ENCODE measurements at regions not wholly inside any gene's neighbourhood (a gene's known extent, or its start where the extent isn't known, plus 50 kb on each side); places are given as distances from the start of the nearest gene placed in this dataset.

- TF ChIP-seq CTCF (IDR thresholded peaks at IDR 0.05) (no peak), POLR2A (IDR thresholded peaks at IDR 0.05) (no peak)
Observed at GRCh38 chr2:17156086-17156485, 362.2 kb downstream of the RAD51AP2 start.

Data from sigmoid colon (tissue), 3 donors.